ENCODE measurements at regions not wholly inside any gene's neighbourhood (a gene's known extent, or its start where the extent isn't known, plus 50 kb on each side); places are given as distances from the start of the nearest gene placed in this dataset.

- TF ChIP-seq EP300 (IDR thresholded peaks at IDR 0.05) = no peak
- no peak for TF ChIP-seq POLR2AphosphoS5 (IDR thresholded peaks at IDR 0.05)
- TF ChIP-seq POLR2A (IDR thresholded peaks at IDR 0.05; ENCODE audit: low read depth) = no peak
- TF ChIP-seq, protein P1, sequence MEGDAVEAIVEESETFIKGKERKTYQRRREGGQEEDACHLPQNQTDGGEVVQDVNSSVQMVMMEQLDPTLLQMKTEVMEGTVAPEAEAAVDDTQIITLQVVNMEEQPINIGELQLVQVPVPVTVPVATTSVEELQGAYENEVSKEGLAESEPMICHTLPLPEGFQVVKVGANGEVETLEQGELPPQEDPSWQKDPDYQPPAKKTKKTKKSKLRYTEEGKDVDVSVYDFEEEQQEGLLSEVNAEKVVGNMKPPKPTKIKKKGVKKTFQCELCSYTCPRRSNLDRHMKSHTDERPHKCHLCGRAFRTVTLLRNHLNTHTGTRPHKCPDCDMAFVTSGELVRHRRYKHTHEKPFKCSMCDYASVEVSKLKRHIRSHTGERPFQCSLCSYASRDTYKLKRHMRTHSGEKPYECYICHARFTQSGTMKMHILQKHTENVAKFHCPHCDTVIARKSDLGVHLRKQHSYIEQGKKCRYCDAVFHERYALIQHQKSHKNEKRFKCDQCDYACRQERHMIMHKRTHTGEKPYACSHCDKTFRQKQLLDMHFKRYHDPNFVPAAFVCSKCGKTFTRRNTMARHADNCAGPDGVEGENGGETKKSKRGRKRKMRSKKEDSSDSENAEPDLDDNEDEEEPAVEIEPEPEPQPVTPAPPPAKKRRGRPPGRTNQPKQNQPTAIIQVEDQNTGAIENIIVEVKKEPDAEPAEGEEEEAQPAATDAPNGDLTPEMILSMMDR (IDR thresholded peaks at IDR 0.05) = no peak
- intact Hi-C loops (cut with DNase I) = no loop called here
- H3K27ac ChIP-seq (replicated peaks in 1 of 4) = no peak overlapping the region
- 80% methylated on average over 3 of the region's 3 CpGs for WGBS
- H3K36me3 ChIP-seq = no peaks in the 10 kb centered on the region
- DNase-seq (ENCODE audit: extremely low spot score) = no peak
- H3K4me1 ChIP-seq = no peaks in the 10 kb centered on the region
- peaks cover 0 to 15% (median 0%) of the 10 kb centered on the region in 4 donors for H3K27me3 ChIP-seq
- H3K4me3 ChIP-seq = no peak overlapping the region
- no peaks in the 10 kb centered on the region for H3K9me3 ChIP-seq
Measured at GRCh38 chr15:92339361-92339760, 54.3 kb upstream of the ST8SIA2 start.
